Activated naive CD8-positive, alpha-beta T cell treated with anti-CD3 and anti-CD28 coated beads, Interleukin-2, amount 50 U/mL, for 16 hours (primary cell): ENCODE measurements at regions not wholly inside any gene's neighbourhood (a gene's known extent, or its start where the extent isn't known, plus 50 kb on each side); places are given as distances from the start of the nearest gene placed in this dataset.
"Not testable (repeated sequence)": the region's sequence is repeated elsewhere in the genome, so short reads cannot be mapped to it uniquely, and the experiment has no call there.

Experiments used
- DNase-seq: peaks from one replicate; pipeline ENCODE4 v3.0.0-alpha.2; 2020; ENCODE audit warnings: low read depth, low spot score

DNA sequence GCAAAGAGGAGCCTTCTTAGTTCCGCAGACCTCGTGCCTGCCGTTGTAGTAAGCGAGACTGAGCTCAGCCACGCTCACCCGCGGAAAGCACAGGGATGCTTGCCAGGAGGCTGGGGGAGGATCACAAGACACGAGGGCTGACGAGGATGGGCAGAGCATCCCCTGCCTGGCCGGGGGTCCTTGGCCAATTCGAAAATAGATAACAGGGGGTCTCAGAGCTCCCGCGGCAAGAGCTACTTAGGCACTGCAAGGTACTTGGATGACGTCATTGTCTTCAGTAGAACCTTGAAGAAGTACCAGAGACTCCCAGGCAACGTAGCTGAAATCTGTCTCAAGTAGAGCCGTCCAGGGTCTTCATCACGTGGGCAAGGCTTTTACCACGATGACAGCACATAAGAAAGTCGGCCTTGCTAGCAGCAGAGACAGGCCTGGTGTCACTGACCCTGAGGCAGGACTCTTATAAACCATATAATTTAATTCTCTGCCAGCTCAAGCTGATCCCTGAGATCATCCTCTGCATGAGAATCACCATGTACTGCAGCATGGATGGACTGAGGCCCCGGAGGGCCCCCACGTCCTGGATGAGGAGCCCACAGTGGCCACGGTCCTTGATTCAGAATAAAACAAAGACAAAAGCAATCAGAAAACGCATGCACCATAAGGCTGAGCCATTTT is 81.9 kb downstream of the TMEM18 start:
- no peak for DNase-seq

DNA sequence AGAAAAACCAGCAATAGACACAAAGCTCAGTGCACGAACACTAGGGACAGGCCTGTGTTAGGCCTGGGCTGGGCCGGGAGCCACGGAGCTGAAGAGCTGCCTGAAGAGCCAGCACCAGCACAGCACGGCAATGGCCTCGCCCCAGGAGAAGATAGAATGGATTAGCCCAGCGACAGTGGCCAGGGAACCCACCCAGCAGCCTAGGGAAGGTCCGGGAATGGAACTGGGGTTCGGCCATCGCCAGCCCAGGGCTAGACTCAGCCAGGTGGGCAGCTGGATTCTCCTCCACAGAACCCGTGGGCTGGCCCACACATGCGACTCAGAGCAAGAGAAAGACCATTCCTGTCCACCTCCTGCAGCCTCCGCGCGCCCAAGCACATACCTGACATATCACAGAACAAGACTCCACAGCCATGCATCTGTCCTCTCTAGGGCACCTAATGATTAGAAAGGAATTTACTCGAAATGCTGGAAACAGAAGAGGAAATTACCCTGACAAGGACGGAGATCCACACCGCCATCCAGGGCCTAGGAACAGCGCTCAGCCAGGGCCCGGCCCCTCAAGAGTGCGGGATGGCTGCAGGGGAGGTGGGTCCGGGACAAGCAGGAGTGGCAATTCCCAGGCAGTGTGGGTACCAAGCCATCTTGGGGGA is 82.8 kb downstream of the TMEM18 start:
- no peak for DNase-seq

DNA sequence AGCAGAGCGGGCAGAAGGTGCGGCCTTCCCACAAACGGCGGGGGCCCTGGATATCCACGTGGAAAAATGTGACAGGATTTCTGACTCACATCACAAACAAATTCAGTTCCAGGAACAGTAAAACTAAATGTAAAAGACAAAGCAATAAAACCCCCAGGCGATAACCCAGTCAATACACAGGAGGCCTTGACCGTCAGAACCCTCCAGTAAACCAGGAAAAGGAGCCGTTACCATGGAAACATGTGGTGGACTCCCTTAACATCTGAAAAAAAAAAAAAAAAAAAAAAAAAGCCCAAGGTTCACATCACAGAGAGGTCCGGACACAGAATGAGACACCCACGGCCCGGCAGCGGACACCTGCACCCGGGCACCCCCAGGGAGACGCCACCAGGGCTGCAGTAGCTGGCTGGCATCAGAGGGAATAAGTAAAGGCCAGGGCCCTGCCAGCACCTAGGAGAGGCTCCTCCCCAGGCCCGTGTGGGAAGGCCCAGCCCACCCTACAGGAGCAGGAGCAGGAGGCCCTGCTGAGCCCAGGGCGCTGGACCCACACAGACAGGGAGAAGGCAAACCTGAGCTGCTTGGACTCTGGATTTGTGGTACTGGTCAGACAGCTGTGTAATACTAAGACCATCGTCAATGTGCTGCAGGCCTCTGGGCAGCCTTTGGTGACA is 83.7 kb downstream of the TMEM18 start:
- no peak for DNase-seq

DNA sequence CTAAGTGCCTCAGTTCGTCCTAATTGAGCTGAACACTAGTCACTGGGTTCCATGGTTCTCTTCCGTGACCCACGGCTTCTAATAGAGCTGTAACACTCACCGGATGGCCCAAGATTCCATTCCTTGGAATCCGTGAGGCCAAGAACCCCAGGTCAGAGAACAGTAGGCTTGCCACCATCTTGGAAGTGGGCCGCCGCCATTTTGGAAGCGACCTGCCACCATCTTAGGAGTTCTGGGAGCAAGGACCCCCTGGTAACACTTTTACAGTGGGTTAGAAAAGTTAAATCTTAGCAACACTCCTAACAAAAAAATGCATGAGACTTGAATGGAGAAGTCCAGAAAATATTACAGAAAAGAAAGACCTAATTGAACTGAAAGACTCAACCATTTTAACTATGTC is 84.5 kb downstream of the TMEM18 start:
- DNase-seq: no peak

DNA sequence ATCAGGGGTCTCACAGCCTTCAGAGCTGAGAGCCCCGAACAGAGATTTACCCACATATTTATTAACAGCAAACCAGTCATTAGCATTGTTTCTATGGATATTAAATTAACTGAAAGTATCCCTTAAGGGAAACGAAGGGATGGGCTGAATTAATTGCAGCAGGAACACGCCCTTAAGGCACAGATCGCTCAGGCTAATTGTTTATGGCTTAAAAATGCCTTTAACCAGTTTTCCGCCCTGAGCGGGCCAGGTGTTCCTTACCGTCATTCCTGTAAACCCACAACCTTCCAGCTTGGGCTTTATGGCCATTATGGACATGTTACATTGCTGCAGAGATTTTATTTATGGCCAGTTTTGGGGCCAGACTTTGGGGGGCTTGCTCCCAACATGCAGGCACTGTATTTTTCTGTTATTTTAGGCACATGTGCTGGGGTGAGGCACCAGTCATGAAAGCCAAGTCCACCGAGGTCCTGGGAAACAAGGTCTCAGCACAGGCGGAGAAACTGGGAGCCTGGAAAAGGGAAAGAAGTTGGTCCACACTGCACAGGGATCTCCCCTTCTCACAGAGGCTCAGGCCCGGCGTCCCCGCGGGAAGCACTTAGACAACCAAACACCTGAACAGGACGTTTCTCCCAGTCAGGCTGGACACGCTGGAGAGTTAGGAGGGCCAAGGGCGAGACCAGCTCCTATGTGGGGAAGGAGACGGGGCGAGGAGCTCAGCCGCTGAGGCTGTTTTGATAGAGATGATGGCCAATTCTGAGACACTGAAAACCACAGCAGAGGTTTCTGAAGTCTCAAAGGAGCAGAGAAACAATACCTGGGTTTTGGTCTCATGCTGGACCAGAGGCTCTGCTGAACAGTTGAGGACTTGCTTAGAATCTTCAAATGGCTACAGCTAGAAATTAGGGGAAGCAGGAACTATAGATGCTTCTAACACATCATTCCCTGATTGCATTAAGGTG is 86.7 kb downstream of the TMEM18 start:
- no peak for DNase-seq

DNA sequence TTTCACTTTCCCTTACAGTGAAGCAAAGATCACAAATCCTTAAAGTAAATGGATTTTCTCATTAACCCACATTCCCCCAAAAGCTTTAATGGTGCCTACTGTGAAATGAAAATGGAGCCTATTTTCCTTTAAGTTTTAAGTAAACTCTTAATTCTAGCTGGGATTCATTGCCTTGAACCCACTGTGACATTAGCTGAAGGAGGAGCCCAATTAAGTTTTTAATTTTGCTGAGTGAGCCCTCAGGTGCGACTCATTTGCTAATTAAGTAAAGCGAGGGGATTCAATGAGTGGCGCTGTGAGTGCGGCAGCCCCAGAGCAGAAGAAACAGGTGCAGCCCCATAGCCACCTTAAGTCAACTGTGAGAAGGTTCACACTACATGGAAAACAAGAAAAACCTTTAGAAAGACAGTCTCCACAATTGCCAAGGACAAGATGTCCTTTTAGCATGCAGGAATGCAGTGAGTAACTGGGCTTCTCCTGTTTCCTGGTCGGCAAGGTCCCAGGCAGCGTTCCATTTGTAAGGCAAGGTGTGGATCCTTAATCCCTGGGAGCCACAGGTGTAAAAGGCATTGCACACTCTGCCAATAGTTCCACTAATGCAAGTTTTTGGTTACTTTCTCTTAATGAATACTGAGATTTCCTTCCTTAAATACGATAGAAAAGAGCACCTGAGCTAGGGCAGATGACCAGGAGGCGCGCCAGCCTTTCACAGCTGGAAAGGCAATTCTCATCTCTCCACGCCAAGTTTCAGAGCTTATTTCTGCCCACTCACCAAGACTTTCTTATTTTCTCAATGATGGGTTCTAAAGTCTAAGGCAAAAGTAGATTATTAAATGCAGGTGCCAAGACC is 87.7 kb downstream of the TMEM18 start:
- DNase-seq: no peak

DNA sequence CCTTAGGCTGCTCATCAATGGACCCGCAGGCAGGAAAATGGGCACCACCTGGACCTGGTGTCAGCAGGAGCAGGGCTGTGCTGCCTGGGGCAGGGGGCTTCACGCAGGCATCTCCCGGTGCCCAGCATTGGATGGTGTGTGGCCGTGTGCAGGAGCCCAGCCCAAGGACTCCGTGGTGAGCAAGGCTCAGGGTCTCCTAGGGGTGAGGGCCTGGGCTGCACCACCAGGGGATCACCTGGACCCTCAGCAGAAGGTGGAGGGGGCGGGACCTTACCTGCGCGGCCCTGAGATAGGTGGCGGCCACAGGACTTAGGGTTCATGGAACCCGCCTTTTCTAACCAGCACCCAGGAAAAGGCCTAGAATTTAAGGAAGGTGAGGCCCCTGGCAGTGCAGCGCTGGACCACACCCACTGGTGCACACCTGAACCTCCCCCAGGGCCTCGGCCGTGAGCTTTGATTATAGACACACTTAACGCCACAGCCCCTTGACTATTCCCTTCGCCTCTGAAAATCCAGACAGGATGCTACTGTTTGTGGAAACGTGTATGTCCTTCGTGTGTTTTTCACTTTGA is 89.0 kb downstream of the TMEM18 start:
- DNase-seq: no peak

DNA sequence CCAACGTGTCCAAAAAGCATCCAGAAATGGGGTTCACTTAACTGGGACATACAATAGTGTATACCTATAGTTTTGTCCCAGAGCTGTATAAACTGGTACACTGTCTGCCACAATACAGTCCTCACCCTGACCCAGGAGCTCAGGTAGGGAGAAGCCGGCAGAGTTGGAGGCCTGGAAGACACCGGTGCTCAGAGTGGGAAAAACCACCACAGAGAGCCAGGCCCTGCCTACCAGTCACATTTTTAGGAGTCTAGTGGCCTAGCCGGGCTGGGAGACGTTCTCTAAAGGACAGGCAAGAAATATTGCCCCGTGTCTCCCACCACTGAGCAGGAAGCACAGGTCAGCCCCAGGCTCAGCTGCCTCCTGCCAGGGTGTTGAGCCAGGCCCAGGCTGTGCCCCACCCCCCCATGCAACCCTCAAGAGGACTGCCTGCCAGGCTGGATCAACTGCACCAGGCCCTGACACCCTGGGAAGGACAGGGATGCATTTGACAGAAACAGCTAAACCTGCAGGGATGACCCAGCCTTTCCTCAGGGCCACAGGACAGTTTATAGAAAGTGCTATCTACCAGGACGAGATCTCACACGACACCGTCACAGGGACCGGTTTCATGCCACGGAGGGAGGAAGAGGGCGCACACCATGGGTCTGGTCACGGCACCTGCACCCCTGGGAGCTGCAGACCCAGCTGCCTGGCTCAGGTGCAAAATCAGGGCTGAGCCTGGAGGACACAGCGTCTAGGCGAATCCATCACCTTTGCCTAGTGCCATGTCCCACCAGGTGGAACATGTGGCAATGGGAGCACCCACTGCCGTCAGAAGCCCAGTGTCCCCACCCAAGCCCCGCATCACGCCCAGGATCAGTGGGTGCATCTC is 89.9 kb downstream of the TMEM18 start:
- no peak for DNase-seq

DNA sequence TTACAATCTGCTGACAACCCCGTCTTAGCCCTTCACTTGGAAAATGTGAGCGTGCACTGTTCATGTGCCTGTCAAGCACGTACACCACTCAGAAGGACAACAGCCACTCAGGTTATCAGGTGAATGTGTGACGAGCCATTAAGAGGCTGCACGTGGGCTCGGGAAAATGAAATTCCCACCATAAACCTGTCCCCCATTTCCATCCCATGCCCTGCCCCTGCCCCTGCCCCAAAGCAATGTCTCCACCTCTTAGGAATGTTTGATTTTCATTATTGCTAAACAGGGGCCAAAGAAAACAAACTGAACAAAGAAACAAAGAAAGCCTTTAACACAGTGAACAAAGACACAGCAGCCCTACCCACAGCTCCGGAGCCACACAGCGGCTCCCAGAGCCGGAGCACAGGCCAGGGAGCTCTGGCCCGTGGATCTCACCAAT is 90.5 kb downstream of the TMEM18 start:
- DNase-seq: no peak

DNA sequence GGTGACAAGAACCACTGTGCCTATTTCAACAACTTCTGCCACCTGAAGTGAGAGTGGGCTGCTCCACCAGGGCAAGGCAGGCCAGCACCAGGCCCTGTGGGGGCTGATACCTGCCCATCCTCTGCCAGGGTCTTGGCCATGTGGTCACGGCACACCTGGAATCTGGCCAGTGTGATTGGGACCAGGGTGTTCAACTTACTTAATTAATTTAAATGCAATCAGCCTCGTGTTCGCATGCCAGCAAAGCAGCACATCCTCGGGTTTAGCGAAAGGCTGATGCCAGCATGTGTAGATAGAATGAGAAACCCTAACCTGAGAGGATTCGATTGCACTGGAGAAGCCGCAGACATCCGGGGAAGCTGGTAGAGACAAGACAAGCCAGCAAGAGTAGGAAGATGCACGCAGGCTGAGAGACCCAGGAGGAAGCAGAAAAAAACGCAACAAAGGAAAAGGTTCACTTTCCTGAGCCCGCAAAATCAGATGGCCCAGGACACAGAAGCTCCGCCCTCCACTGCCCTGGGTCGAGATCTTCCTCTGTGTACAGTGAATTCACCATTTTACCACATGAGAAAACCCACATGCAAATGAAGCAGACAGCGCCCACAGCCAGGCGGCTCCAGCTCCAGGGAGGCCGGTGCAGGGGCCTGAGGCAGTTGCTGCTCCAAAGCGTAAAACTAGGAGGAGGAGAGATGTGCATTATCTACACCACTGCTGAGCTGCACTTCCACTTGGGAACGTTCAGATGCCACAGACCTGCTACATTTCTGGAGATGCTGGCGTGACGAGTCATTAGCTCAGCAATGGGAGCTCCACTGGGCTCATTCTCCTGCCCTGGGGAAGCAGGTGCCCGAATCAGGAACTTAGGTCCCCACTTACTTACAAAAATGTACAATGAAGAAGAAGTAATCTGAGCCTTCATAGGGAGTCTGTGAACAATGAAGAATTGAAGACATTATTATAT is 92.1 kb downstream of the TMEM18 start:
- no peak for DNase-seq

DNA sequence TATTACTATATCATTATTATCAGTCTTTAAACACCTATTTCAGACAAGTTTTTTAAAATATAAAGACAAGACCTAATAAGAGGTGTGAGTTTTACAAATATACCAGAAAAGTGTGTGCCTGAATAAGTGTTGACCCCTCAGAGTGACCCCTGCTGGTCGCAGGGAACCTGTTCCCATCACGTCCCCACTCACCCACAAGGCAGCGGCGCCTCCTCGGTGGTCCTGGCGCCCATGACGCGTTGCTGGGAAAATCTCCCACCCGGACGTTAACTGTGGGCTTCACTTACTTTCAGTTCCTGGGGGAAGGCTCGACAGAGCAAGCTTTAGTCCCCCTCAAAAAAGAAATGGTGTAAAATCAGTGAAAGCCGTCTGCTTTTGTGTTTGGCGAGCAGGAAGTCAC is 93.5 kb downstream of the TMEM18 start:
- no peak for DNase-seq

DNA sequence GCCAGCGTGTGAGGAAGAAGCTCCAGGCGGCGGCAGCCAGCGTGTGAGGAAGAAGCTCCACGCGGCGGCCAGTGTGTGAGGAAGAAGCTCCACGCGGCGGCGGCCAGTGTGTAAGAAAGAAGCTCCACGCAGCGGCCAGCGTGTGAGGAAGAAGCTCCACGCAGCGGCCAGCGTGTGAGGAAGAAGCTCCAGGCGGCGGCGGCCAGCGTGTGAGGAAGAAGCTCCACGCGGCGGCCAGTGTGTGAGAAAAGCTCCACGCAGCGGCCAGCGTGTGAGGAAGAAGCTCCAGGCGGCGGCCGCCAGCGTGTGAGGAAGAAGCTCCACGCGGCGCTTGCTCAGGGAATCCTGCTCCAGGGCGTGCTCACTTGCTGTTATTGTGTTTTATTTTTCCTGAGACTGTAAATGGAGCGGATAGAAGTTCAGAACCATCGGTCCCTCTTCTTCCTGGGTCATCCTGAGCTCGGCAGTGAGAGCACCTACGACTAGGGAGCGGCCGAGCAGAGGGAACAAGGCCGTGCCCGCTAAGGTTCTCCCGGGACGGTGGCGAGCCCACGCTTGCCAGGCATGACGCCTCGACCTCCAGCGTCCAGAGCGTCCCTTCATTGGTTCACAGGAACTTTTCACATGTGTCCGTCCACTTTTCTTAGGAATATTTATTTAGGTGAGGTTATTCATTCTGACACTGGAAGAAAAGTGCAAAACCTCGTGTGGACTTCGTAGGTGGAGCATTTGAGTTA is 94.2 kb downstream of the TMEM18 start:
- DNase-seq: no peak

DNA sequence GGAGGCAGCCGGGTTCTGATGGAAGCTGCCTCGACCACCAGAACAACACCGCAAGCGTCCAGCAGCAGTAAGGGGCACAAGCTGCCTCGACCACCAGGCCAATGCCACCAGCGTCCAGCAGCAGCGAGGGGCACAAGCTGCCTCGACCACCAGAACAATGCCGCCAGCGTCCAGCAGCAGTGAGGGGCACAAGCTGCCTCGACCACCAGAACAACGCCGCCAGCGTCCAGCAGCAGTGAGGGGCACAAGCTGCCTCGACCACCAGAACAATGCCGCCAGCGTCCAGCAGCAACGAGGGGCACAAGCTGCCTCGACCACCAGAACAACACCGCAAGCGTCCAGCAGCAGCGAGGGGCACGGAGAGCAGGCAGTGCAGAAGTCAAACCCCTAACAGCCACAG is 94.9 kb downstream of the TMEM18 start:
- not testable (repeated sequence) for DNase-seq

DNA sequence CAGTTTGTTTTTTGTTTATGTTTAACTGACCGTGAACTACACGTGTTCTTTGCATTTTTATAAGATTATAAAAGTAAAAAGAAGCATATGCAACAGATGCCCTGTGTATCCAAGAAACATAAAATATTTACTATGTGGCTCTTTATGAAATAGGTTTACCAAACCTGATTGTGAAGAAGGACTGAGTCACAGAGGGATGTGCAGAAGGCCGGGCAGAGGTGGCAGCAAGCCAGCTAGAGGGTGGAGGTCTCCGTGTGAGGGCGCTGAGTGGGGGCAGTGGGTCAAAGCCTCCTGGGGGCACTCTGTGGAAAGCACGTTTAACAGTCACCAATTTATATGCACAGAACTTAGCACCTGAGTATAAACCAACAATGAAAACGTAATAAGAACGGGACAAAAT is 97.2 kb downstream of the TMEM18 start:
- DNase-seq: no peak

DNA sequence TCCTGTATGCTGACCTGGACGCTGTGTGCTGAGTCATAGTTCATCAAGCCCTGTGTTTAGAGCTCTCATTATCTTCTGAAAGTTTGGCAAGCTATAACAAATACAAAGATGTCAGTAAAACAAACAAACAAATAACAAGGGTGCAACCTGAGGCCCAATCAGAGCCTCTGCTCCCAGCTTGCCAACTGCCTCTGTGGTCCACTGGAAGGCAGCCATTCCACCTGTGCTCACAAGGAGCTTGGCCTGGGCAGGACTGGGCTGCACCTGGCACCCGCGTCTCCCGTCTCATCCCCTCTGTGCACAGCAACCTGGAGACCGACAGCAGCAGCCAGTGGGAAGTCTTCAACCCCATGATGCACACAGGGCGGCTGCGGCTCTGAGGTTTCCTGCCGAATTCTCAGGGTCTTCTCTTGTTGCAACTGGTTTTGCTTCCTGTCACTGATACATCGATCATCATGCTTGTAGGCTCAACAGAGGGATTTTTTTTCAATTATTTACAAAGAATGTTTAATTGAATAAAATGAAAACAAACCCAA is 97.8 kb downstream of the TMEM18 start:
- DNase-seq: no peak

DNA sequence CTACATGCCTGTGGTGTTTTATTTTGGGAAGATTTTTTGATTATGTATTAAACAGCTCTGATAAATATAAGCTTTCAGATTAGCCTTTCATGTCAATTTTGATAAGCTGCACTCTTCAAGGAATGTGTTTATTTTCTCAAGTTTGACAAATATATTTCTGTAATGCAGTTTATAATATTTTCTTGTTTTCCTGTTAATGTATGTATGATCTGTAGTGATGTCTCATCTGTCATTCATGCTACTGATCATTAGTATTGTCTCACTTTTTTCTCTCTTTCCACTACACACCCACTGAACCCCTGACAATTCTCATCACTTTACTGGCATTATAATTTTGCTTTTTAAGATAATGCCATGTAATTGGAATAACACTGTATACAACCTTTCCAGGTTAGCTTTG is 100.9 kb downstream of the TMEM18 start:
- no peak for DNase-seq

DNA sequence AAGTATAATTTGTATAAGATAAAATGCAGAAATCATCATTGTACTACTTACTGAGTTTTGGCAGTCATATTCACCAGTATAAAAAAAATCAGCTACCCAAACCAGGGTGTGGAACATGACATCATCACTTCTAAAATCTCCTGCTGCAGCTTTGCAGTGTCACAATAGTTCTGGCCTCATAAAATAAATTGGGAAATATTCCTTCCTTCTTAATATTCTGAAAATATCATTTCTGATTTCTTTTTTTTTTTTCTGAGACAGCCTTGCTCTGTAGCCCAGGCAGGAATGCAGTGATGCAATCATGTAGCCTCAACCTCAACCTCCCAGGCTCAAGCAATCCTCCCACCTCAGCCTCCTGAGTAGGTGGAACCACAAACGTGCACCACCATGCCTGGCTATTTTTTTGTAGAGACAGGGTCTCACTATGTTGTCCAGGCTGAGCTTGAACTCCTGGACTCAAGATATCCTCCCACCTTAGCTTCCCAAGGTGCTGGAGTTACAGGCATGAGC is 101.4 kb downstream of the TMEM18 start:
- DNase-seq: no peak
